ENCODE measurements at regions not wholly inside any gene's neighbourhood (a gene's known extent, or its start where the extent isn't known, plus 50 kb on each side); places are given as distances from the start of the nearest gene placed in this dataset.

GRCh38 chr5:33371660-33372059 lies 69.1 kb upstream of the TARS1 start:
- TF ChIP-seq KDM1A (IDR thresholded peaks at IDR 0.05; ENCODE audit: low read depth) (no peak), CTCF (IDR thresholded peaks at IDR 0.05) (no peak)

Data from A549 (cell line).